Fibroblast of lung (primary cell): ENCODE measurements at regions not wholly inside any gene's neighbourhood (a gene's known extent, or its start where the extent isn't known, plus 50 kb on each side); places are given as distances from the start of the nearest gene placed in this dataset.

Source experiments
- EZH2 ChIP-seq: IDR thresholded peaks from 2 replicates; pipeline ENCODE4 v1.5.1; 2012; ENCODE audit warnings: low read length, control low read depth, mild to moderate bottlenecking; ENCODE audit errors: missing control alignments
- TF ChIP-seq, protein P1 (sequence below), 2 donors: IDR thresholded peaks in 1 of 2; conservative IDR thresholded peaks in 1 of 2; 1 replicate in 1 of 2; 2 replicates in 1 of 2; pipeline ENCODE4 v1.5.1; 2011 to 2012; ENCODE audit warnings: low read length in 2 of 2, control low read depth in 1 of 2, inconsistent platforms in 1 of 2, low read depth in 1 of 2, mild to moderate bottlenecking in 1 of 2

GRCh38 chr9:74120061-74120460 is 377.1 kb upstream of the RORB start:
- no peak for TF ChIP-seq EZH2
- TF ChIP-seq, protein P1, sequence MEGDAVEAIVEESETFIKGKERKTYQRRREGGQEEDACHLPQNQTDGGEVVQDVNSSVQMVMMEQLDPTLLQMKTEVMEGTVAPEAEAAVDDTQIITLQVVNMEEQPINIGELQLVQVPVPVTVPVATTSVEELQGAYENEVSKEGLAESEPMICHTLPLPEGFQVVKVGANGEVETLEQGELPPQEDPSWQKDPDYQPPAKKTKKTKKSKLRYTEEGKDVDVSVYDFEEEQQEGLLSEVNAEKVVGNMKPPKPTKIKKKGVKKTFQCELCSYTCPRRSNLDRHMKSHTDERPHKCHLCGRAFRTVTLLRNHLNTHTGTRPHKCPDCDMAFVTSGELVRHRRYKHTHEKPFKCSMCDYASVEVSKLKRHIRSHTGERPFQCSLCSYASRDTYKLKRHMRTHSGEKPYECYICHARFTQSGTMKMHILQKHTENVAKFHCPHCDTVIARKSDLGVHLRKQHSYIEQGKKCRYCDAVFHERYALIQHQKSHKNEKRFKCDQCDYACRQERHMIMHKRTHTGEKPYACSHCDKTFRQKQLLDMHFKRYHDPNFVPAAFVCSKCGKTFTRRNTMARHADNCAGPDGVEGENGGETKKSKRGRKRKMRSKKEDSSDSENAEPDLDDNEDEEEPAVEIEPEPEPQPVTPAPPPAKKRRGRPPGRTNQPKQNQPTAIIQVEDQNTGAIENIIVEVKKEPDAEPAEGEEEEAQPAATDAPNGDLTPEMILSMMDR (conservative IDR thresholded peaks at IDR 0.05 in 1 of 2, IDR thresholded peaks at IDR 0.05 in 1 of 2; ENCODE audit: low read depth in 1 of 2, low read length in 2 of 2), result no peak
